Dermis blood vessel endothelial cell (primary cell): ENCODE measurements at regions not wholly inside any gene's neighbourhood (a gene's known extent, or its start where the extent isn't known, plus 50 kb on each side); places are given as distances from the start of the nearest gene placed in this dataset.
"Not testable (repeated sequence)": the region's sequence is repeated elsewhere in the genome, so short reads cannot be mapped to it uniquely, and the experiment has no call there.

ENCODE experiments used
- DNase-seq: peaks from one replicate; pipeline ENCODE4 v3.0.0; 2010

GRCh38 chr3:153624310-153625030 is 462.4 kb downstream of the RAP2B start:
- DNase-seq, result peak; percentile 51

GRCh38 chr3:153625506-153625905 is 463.5 kb downstream of the RAP2B start:
- DNase-seq, result peak; percentile 51

GRCh38 chr3:153626158-153626557 is 464.1 kb downstream of the RAP2B start:
- peak; percentile 61 for DNase-seq

- DNase-seq, result peak; percentile 97
These were observed 466.6 kb downstream of the RAP2B start for GRCh38 chr3:153628591-153628990.

- DNase-seq, result no peak
These were observed 467.1 kb downstream of the RAP2B start for GRCh38 chr3:153629148-153629547.

GRCh38 chr3:153631102-153631501 is 469.1 kb downstream of the RAP2B start:
- no peak for DNase-seq

- DNase-seq, result no peak
These were observed 469.6 kb downstream of the RAP2B start for GRCh38 chr3:153631664-153632063.

GRCh38 chr3:153633407-153633806 is 471.4 kb downstream of the RAP2B start:
- no peak for DNase-seq

- DNase-seq, result no peak
These were observed 472.7 kb downstream of the RAP2B start for GRCh38 chr3:153634683-153635082.

- no peak for DNase-seq
These were observed 477.6 kb downstream of the RAP2B start for GRCh38 chr3:153639631-153640030.

- DNase-seq, result no peak
These were observed 479.0 kb downstream of the RAP2B start for GRCh38 chr3:153640689-153641665.

GRCh38 chr3:153642576-153642975 is 478.6 kb upstream of the ARHGEF26 start:
- DNase-seq, result not testable (repeated sequence)

GRCh38 chr3:153643471-153643870 is 477.7 kb upstream of the ARHGEF26 start:
- not testable (repeated sequence) for DNase-seq

- DNase-seq, result no peak
These were observed 471.8 kb upstream of the ARHGEF26 start for GRCh38 chr3:153649286-153649839.

GRCh38 chr3:153652076-153652475 is 469.1 kb upstream of the ARHGEF26 start:
- no peak for DNase-seq

- DNase-seq, result no peak
These were observed 464.1 kb upstream of the ARHGEF26 start for GRCh38 chr3:153657046-153657445.

- no peak for DNase-seq
These were observed 463.7 kb upstream of the ARHGEF26 start for GRCh38 chr3:153657461-153657860.

GRCh38 chr3:153658136-153658535 is 463.1 kb upstream of the ARHGEF26 start:
- no peak for DNase-seq

GRCh38 chr3:153666991-153667740 is 454.0 kb upstream of the ARHGEF26 start:
- no peak for DNase-seq

- no peak for DNase-seq
These were observed 451.7 kb upstream of the ARHGEF26 start for GRCh38 chr3:153669527-153669926.

- DNase-seq, result no peak
These were observed 450.6 kb upstream of the ARHGEF26 start for GRCh38 chr3:153670577-153670976.

GRCh38 chr3:153673853-153674252 is 447.3 kb upstream of the ARHGEF26 start:
- DNase-seq, result no peak

- DNase-seq, result no peak
These were observed 441.5 kb upstream of the ARHGEF26 start for GRCh38 chr3:153679714-153680113.
